Testis (tissue), 2 donors: ENCODE measurements at regions not wholly inside any gene's neighbourhood (a gene's known extent, or its start where the extent isn't known, plus 50 kb on each side); places are given as distances from the start of the nearest gene placed in this dataset.
"Not testable (repeated sequence)": the region's sequence is repeated elsewhere in the genome, so short reads cannot be mapped to it uniquely, and the experiment has no call there.

Experiments used
- DNase-seq: peaks from one replicate; pipeline ENCODE4 v3.0.0-alpha.2; 2019
- H3K27ac ChIP-seq, 2 donors: fragments of 200-600 bp; sonication (generic); one replicate each; pipeline ENCODE4 v1.5.1; 2019
- H3K27me3 ChIP-seq: fragments of 200-600 bp; sonication (generic); one replicate; pipeline ENCODE4 v1.5.1; 2019
- H3K36me3 ChIP-seq: fragments of 200-600 bp; sonication (generic); one replicate; pipeline ENCODE4 v1.5.1; 2017; ENCODE audit warnings: low read depth; ENCODE audit errors: missing control alignments
- H3K4me1 ChIP-seq: fragments of 200-600 bp; sonication (generic); one replicate; pipeline ENCODE4 v1.5.1; 2019
- H3K4me3 ChIP-seq, 2 donors: fragments of 200-600 bp; sonication (generic); one replicate each; pipeline ENCODE4 v1.5.1; 2017 to 2019
- H3K9me3 ChIP-seq: fragments of 200-600 bp; sonication (generic); one replicate; pipeline ENCODE4 v1.5.1; 2017
- CTCF ChIP-seq, 3 experiments: fragments of 450-650 bp in 2 of 3; fragments of 200-600 bp in 1 of 3; sonication (generic) in 1 of 3; IDR thresholded peaks; one replicate each; pipeline ENCODE4 v1.5.1; 2016 to 2019; ENCODE audit warnings: antibody characterized with exemption in 3 of 3, mild to moderate bottlenecking in 2 of 3, moderate library complexity in 1 of 3
- POLR2A ChIP-seq: fragments of 450-650 bp; IDR thresholded peaks from one replicate; pipeline ENCODE4 v1.6.1; 2017; ENCODE audit warnings: antibody characterized with exemption, mild to moderate bottlenecking, moderate library complexity
- WGBS, 2 donors: methylation state at CpG; one replicate each; pipeline ENCODE4 v1.1.5; 2018; 5-methylcytosine and 5-hydroxymethylcytosine counted together
- intact Hi-C: fragments of 100-400 bp; cut with DNase I; formaldehyde crosslinking; loops from one replicate; pipeline ENCODE4 v1.15.1; 2023; ENCODE audit warnings: low total_unique reads

- H3K4me3 ChIP-seq, result no peak overlapping the region
Measured at GRCh38 chr14:38045461-38045860, 162.2 kb upstream of the SSTR1 start.

GRCh38 chr14:38046160-38046559 lies 161.5 kb upstream of the SSTR1 start:
- Histone ChIP-seq H3K27me3 (no peaks in the 10 kb centered on the region), H3K27ac (no peak overlapping the region), H3K36me3 (no peaks in the 10 kb centered on the region), H3K4me3 (no peak overlapping the region), H3K9me3 (no peaks in the 10 kb centered on the region), H3K4me1 (no peaks in the 10 kb centered on the region)
- no peak for DNase-seq
- TF ChIP-seq CTCF (IDR thresholded peaks at IDR 0.05), result no peak
- no peak for TF ChIP-seq POLR2A
- intact Hi-C loops, result no loop called here
- WGBS, 2 donors, result 68 to 86% methylated on average over 2 of the region's 2 CpGs

More at GRCh38 chr14:38045461-38045860, 162.2 kb upstream of the SSTR1 start:
- Histone ChIP-seq H3K9me3 (no peaks in the 10 kb centered on the region), H3K4me1 (no peaks in the 10 kb centered on the region), H3K36me3 (no peaks in the 10 kb centered on the region), H3K27me3 (no peaks in the 10 kb centered on the region), H3K27ac (no peak overlapping the region)
- DNase-seq, result no peak
- intact Hi-C loops, result no loop called here
- WGBS, 2 donors, result 90% methylated on average over 2 of the region's 2 CpGs
- TF ChIP-seq CTCF (IDR thresholded peaks at IDR 0.05), result no peak
- no peak for TF ChIP-seq POLR2A

GRCh38 chr14:38047195-38047902 lies 160.4 kb upstream of the SSTR1 start:
- TF ChIP-seq CTCF (IDR thresholded peaks at IDR 0.05) (no peak), POLR2A (no peak)

GRCh38 chr14:38053666-38054065 lies 154.0 kb upstream of the SSTR1 start:
- no peaks in the 10 kb centered on the region for H3K27me3 ChIP-seq
- H3K9me3 ChIP-seq, result no peaks in the 10 kb centered on the region
- no peaks in the 10 kb centered on the region for H3K4me1 ChIP-seq
- no peak for DNase-seq
- H3K36me3 ChIP-seq, result no peaks in the 10 kb centered on the region
- no peak overlapping the region for H3K27ac ChIP-seq
- TF ChIP-seq POLR2A (no peak), CTCF (IDR thresholded peaks at IDR 0.05) (no peak)
- H3K4me3 ChIP-seq, result no peak overlapping the region
- intact Hi-C loops, result no loop called here

More at GRCh38 chr14:38047195-38047902, 160.4 kb upstream of the SSTR1 start:
- Histone ChIP-seq H3K4me3 (no peak overlapping the region), H3K27me3 (no peaks in the 10 kb centered on the region), H3K36me3 (no peaks in the 10 kb centered on the region), H3K9me3 (no peaks in the 10 kb centered on the region), H3K27ac (no peak overlapping the region), H3K4me1 (no peaks in the 10 kb centered on the region)
- WGBS, 2 donors, result 55 to 64% methylated on average over 2 of the region's 2 CpGs
- no peak for DNase-seq
- intact Hi-C loops, result no loop called here

DNA sequence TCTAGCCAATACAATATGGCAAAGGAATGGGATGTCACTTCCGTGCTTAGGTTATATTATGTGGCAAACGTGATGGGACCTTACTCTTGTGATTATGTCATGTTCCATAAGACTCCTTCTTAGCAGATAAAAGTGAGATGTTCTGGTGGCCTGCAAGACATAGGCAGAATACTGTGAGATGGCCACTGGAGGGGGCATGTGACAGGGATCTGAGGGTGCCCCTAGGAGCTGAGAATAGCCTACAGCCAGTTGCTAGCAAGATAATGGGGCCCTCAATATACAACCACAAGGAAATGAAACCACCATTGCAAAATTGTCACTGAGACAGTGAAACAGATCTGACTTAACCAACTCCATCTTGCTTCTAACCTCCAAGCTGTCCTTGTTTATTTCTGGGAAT lies 151.4 kb upstream of the SSTR1 start:
- Histone ChIP-seq H3K36me3 (no peaks in the 10 kb centered on the region), H3K4me3 (no peak overlapping the region), H3K27me3 (no peaks in the 10 kb centered on the region), H3K9me3 (no peaks in the 10 kb centered on the region), H3K4me1 (no peaks in the 10 kb centered on the region), H3K27ac (no peak overlapping the region)
- DNase-seq, result no peak
- TF ChIP-seq POLR2A (no peak), CTCF (IDR thresholded peaks at IDR 0.05) (no peak)
- 92% methylated on average over 2 of the region's 2 CpGs for WGBS, 2 donors
- intact Hi-C loops, result no loop called here

DNA sequence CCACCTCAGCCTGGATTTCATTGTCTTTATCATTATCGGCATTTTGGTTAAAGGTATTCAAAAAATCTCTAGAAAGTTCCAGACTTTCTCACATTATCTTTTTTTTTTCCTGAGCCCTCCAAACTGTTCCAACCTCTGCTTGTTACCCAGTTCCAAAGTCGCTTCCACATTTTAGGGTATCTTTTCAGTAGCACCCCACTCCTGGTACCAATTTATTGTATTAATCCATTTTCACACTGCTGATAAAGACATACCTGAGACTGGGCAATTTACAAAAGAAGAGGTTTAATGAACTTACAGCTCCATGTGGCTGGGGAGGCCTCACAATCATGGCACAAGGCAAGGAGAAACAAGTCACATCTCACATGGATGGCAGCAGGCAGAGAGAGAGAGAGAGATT lies 145.5 kb upstream of the SSTR1 start:
- DNase-seq, intact Hi-C loops, H3K27ac ChIP-seq, H3K36me3 ChIP-seq, H3K4me1 ChIP-seq, H3K9me3 ChIP-seq, H3K27me3 ChIP-seq, H3K4me3 ChIP-seq: not testable (repeated sequence)
- WGBS, 2 donors, result 94 to 96% methylated on average over 2 of the region's 2 CpGs
